ENCODE measurements at regions not wholly inside any gene's neighbourhood (a gene's known extent, or its start where the extent isn't known, plus 50 kb on each side); places are given as distances from the start of the nearest gene placed in this dataset.

DNA sequence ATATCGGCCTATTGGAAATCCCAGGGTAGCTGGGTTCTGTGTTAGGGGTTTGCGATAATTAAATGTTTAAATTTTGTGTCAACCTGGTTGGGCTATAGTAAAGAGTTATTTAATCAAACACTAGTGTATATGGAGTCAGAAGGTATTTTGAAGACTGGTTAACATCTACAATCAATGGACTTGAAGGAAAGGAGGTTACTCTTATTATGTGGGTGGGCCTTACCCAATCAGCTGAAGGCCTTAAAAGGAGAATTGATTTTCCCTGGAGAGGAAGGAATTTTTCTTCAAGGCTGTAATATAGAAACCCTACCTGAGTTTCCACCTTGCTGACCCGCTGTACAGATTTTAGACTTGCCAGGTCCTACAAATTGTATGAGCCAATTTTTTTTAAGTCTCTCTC, 411.4 kb downstream of the IRX1 start:
- Mint-ChIP-seq H3K4me3 (no peak overlapping the region), H3K9me3 (no peaks in the 10 kb centered on the region), H3K36me3 (ENCODE audit: low read depth) (no peaks in the 10 kb centered on the region), H3K4me1 (peaks cover 7% of the 10 kb centered on the region), H3K27me3 (ENCODE audit: insufficient read depth) (no peaks in the 10 kb centered on the region), H3K27ac (no peak overlapping the region)
- no peak overlapping the region for H3K4me3 ChIP-seq (ENCODE audit: low read length)
- H3K27me3 ChIP-seq (ENCODE audit: control insufficient read depth, insufficient read depth, low read length, poor library complexity, severe bottlenecking), result no peaks in the 10 kb centered on the region
- H3K4me1 ChIP-seq (ENCODE audit: control insufficient read depth, insufficient read depth, low read length), result no peaks in the 10 kb centered on the region
- no peak overlapping the region for H3K9ac ChIP-seq (ENCODE audit: extremely low read depth, low read length, poor library complexity, severe bottlenecking)
- H3K36me3 ChIP-seq (ENCODE audit: control insufficient read depth, insufficient read depth, low read length), result no peaks in the 10 kb centered on the region
- H3K27ac ChIP-seq (ENCODE audit: low read depth, low read length), result no peak overlapping the region
- WGBS, 2 experiments (ENCODE audit: insufficient coverage in 1 of 2, insufficient read length in 1 of 2), result 97% methylated on average over 3 of the region's 3 CpGs; no CpG with 5 or more reads in 1 of the 2 experiments
- TF ChIP-seq, protein P1, sequence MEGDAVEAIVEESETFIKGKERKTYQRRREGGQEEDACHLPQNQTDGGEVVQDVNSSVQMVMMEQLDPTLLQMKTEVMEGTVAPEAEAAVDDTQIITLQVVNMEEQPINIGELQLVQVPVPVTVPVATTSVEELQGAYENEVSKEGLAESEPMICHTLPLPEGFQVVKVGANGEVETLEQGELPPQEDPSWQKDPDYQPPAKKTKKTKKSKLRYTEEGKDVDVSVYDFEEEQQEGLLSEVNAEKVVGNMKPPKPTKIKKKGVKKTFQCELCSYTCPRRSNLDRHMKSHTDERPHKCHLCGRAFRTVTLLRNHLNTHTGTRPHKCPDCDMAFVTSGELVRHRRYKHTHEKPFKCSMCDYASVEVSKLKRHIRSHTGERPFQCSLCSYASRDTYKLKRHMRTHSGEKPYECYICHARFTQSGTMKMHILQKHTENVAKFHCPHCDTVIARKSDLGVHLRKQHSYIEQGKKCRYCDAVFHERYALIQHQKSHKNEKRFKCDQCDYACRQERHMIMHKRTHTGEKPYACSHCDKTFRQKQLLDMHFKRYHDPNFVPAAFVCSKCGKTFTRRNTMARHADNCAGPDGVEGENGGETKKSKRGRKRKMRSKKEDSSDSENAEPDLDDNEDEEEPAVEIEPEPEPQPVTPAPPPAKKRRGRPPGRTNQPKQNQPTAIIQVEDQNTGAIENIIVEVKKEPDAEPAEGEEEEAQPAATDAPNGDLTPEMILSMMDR (conservative IDR thresholded peaks at IDR 0.05), result no peak
- no peak for DNase-seq
- no peaks in the 10 kb centered on the region for H3K9me3 ChIP-seq (ENCODE audit: control insufficient read depth, low read length)

DNA sequence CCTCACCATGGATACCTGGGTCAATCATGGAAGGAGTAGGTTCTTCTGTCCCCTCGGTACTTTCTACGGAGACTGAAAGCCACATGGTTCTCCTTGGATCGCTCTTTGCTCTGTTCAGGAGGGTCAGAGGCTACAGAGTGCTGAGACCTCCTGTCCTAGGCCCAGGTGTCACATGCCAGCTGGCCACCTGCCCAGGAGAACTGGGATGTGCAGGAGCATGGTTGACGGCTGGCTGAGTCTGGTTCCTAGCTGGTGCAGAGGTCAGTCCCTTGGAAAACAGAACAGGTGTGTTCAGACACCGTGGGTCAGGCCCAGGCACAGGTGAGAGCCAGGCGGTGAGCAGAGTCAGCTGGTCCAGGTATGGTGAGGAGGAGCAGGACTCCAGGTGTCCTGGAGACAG, 416.3 kb downstream of the IRX1 start:
- Mint-ChIP-seq H3K4me1 (peaks cover 22% of the 10 kb centered on the region), H3K4me3 (no peak overlapping the region), H3K27me3 (ENCODE audit: insufficient read depth) (no peaks in the 10 kb centered on the region), H3K36me3 (ENCODE audit: low read depth) (no peaks in the 10 kb centered on the region), H3K27ac (no peak overlapping the region), H3K9me3 (no peaks in the 10 kb centered on the region)
- Histone ChIP-seq H3K27ac (ENCODE audit: low read depth, low read length) (no peak overlapping the region), H3K4me3 (ENCODE audit: low read length) (no peak overlapping the region), H3K9me3 (ENCODE audit: control insufficient read depth, low read length) (no peaks in the 10 kb centered on the region), H3K9ac (ENCODE audit: extremely low read depth, low read length, poor library complexity, severe bottlenecking) (no peak overlapping the region), H3K36me3 (ENCODE audit: control insufficient read depth, insufficient read depth, low read length) (no peaks in the 10 kb centered on the region), H3K4me1 (ENCODE audit: control insufficient read depth, insufficient read depth, low read length) (peaks cover 5% of the 10 kb centered on the region), H3K27me3 (ENCODE audit: control insufficient read depth, insufficient read depth, low read length, poor library complexity, severe bottlenecking) (no peaks in the 10 kb centered on the region)
- TF ChIP-seq, protein P1 (conservative IDR thresholded peaks at IDR 0.05), result no peak
- 90 to 97% methylated on average over 4 to 6 of the region's 6 CpGs for WGBS, 2 experiments (ENCODE audit: insufficient coverage in 1 of 2, insufficient read length in 1 of 2)
- DNase-seq, result no peak

DNA sequence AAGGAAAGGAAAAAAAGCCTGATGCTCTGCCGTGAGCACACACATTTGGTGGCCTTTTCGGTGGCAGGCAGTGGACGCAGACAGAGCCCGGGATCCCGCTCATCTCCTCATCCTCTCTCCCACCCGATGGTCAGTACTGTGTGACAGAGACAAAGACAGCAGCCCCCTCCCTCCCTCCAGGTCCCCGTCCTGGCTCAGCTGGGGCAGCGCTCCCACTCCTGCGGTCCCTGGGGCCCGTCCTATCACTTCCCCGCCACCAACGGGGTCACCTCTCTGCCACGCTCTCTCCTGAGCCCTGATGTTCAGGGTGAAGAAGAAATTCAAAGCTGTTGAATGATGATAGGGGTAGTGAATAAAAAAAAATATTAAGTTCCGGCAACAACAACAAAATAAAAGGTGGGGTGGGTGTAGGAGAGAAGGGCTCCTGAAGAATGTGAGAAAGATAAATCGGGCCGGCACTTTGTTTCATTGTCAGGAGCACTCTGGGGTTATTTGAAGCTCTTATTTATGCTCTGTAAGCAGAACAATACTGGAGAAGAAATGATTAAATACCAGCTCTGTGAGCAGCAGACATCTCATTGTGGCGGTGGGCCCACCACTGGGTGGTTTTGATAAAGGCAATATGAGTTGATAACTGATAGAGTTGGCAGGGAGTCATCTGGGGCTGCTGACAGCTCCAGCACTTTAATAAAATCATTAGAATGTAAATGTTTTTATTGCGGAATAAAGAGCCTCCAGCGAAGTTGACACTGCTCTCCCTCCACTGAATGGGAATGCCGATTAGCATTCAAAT, 417.7 kb downstream of the IRX1 start:
- H3K4me3 Mint-ChIP-seq, result peak overlapping the region; percentile 10
- Histone ChIP-seq H3K27me3 (ENCODE audit: control insufficient read depth, insufficient read depth, low read length, poor library complexity, severe bottlenecking) (no peaks in the 10 kb centered on the region), H3K27ac (ENCODE audit: low read depth, low read length) (peak overlapping the region; percentile 82), H3K9ac (ENCODE audit: extremely low read depth, low read length, poor library complexity, severe bottlenecking) (no peak overlapping the region), H3K4me1 (ENCODE audit: control insufficient read depth, insufficient read depth, low read length) (peaks cover 5% of the 10 kb centered on the region), H3K9me3 (ENCODE audit: control insufficient read depth, low read length) (no peaks in the 10 kb centered on the region), H3K4me3 (ENCODE audit: low read length) (no peak overlapping the region), H3K36me3 (ENCODE audit: control insufficient read depth, insufficient read depth, low read length) (no peaks in the 10 kb centered on the region)
- WGBS, 2 experiments (ENCODE audit: insufficient coverage in 1 of 2, insufficient read length in 1 of 2), result 76 to 79% methylated on average over 7 to 20 of the region's 20 CpGs
- DNase-seq, result no peak
- H3K27me3 Mint-ChIP-seq (ENCODE audit: insufficient read depth), result no peaks in the 10 kb centered on the region
- H3K27ac Mint-ChIP-seq, result peak overlapping the region; percentile 40
- peaks cover 27% of the 10 kb centered on the region for H3K4me1 Mint-ChIP-seq
- TF ChIP-seq, protein P1 (conservative IDR thresholded peaks at IDR 0.05), result no peak
- H3K36me3 Mint-ChIP-seq (ENCODE audit: low read depth), result no peaks in the 10 kb centered on the region
- H3K9me3 Mint-ChIP-seq, result no peaks in the 10 kb centered on the region

Data from endodermal cell (in vitro differentiated cells).